Uterus (tissue), 3 donors: ENCODE measurements at regions not wholly inside any gene's neighbourhood (a gene's known extent, or its start where the extent isn't known, plus 50 kb on each side); places are given as distances from the start of the nearest gene placed in this dataset.

ENCODE experiments used
- DNase-seq, 2 donors: peaks; one replicate each; pipeline ENCODE4 v3.0.0-alpha.2; 2019 to 2020
- H3K27ac ChIP-seq, 2 donors: fragments of 200-600 bp; sonication (generic); 1 replicate in 1 of 2; 2 replicates in 1 of 2; pipeline ENCODE4 v1.5.1; 2016 to 2018
- H3K27me3 ChIP-seq, 2 donors: fragments of 200-600 bp; sonication (generic); one replicate each; pipeline ENCODE4 v1.5.1; 2018 to 2019; ENCODE audit warnings: control low read depth in 1 of 2
- H3K36me3 ChIP-seq, 2 donors: fragments of 200-600 bp; sonication (generic); one replicate each; pipeline ENCODE4 v1.5.1; 2019; ENCODE audit warnings: control low read depth in 1 of 2
- H3K4me1 ChIP-seq, 2 donors: fragments of 200-600 bp; sonication (generic); one replicate each; pipeline ENCODE4 v1.5.1; 2018 to 2019; ENCODE audit warnings: control low read depth in 1 of 2
- H3K4me3 ChIP-seq, 2 donors: fragments of 200-600 bp; sonication (generic); 1 replicate in 1 of 2; 2 replicates in 1 of 2; pipeline ENCODE4 v1.5.1; 2018 to 2019; ENCODE audit warnings: mild to moderate bottlenecking in 1 of 2
- H3K9me3 ChIP-seq, 2 donors: fragments of 200-600 bp; sonication (generic); one replicate each; pipeline ENCODE4 v1.5.1; 2019; ENCODE audit warnings: control low read depth in 1 of 2
- POLR2A ChIP-seq, 2 donors: fragments of 450-650 bp; IDR thresholded peaks; one replicate each; pipeline ENCODE4 v1.6.1; 2016; ENCODE audit warnings: antibody characterized with exemption in 2 of 2, mild to moderate bottlenecking in 1 of 2, moderate library complexity in 1 of 2
- intact Hi-C: fragments of 100-400 bp; cut with DNase I; formaldehyde crosslinking; loops from one replicate; pipeline ENCODE4 v1.15.1; 2023; ENCODE audit warnings: low total_unique reads
- TF ChIP-seq, protein P1 (sequence below), 4 experiments: fragments of 200-600 bp in 2 of 4; fragments of 450-650 bp in 2 of 4; sonication (generic) in 2 of 4; IDR thresholded peaks; one replicate each; pipeline ENCODE4 v1.5.1; 2016 to 2019; ENCODE audit warnings: antibody characterized with exemption in 4 of 4, mild to moderate bottlenecking in 2 of 4, moderate library complexity in 1 of 4
- donor health status: DM: yes; HTN: yes; CAD: no.

DNA sequence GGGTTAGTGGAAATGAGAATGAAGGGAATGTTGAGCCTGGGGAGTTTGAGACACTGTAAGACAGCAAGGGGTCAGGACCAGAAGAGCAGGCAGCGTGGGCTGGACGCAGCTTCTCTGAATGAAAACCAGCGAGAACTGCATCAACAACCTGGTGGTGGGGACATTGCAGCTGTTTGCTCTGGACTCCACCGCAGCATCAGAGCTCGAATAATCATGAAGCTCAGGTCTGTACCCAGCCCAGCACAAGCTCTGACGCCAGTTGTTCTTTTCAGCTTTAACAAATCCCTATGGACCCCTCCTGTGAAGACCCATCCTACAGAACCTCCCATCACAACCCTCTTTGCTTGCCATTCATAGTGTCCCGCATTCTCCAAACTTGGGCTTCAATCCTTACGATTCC is 106.8 kb upstream of the PNPLA4 start:
- DNase-seq, result no peak
- intact Hi-C loops, result no loop called here
- TF ChIP-seq POLR2A (IDR thresholded peaks at IDR 0.05), result no peak
- TF ChIP-seq, protein P1, sequence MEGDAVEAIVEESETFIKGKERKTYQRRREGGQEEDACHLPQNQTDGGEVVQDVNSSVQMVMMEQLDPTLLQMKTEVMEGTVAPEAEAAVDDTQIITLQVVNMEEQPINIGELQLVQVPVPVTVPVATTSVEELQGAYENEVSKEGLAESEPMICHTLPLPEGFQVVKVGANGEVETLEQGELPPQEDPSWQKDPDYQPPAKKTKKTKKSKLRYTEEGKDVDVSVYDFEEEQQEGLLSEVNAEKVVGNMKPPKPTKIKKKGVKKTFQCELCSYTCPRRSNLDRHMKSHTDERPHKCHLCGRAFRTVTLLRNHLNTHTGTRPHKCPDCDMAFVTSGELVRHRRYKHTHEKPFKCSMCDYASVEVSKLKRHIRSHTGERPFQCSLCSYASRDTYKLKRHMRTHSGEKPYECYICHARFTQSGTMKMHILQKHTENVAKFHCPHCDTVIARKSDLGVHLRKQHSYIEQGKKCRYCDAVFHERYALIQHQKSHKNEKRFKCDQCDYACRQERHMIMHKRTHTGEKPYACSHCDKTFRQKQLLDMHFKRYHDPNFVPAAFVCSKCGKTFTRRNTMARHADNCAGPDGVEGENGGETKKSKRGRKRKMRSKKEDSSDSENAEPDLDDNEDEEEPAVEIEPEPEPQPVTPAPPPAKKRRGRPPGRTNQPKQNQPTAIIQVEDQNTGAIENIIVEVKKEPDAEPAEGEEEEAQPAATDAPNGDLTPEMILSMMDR (IDR thresholded peaks at IDR 0.05), result no peak
- no peak overlapping the region for H3K27ac ChIP-seq
- no peak overlapping the region for H3K4me3 ChIP-seq
- no peaks in the 10 kb centered on the region for H3K9me3 ChIP-seq
- no peaks in the 10 kb centered on the region for H3K36me3 ChIP-seq
- no peaks in the 10 kb centered on the region for H3K4me1 ChIP-seq
- no peaks in the 10 kb centered on the region for H3K27me3 ChIP-seq

DNA sequence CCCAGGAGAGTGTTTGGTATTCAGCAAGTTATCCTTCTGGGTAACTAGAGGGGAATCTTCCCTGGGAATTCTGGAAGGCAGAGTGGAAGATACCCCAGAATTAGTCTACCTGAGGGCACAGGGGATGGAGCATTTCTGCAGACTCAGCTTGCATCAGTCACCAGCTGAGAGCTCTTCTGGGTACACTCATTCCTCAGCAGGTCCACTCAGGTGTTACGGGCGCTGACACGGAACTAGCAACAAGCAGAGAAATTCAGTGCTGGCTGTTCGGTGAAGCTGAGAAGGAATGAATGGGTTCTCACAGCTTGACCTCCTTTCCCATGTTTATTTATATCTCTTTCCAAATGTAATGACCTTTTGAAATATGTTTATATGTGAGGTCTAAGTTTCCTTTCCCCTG is 106.0 kb upstream of the PNPLA4 start:
- H3K4me3 ChIP-seq, result no peak overlapping the region
- DNase-seq, result no peak
- no peaks in the 10 kb centered on the region for H3K9me3 ChIP-seq
- TF ChIP-seq, protein P1 (IDR thresholded peaks at IDR 0.05), result no peak
- no peak for TF ChIP-seq POLR2A (IDR thresholded peaks at IDR 0.05)
- intact Hi-C loops, result no loop called here
- H3K27me3 ChIP-seq, result no peaks in the 10 kb centered on the region
- H3K27ac ChIP-seq, result no peak overlapping the region
- H3K36me3 ChIP-seq, result no peaks in the 10 kb centered on the region
- no peaks in the 10 kb centered on the region for H3K4me1 ChIP-seq

DNA sequence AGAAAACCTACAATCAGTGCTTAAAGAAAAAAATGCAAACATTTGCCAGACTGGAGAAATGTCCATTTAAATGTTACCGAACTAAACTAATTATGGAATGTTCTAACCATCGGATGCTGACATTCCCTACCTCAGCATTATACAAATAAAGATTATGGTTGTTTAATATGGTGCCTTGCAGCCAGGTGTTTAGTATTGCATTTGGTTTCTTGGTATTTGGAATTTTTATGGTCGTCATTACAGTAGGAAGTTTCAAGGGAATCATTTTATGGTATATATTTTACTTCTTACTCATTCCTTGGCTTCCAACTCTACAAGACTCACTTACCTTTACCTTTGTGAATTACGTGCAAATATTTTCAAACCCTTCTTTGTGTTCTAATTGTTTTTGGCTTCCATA is 103.1 kb upstream of the PNPLA4 start:
- TF ChIP-seq, protein P1 (IDR thresholded peaks at IDR 0.05), result no peak
- TF ChIP-seq POLR2A (IDR thresholded peaks at IDR 0.05), result no peak
- intact Hi-C loops, result no loop called here
- Histone ChIP-seq H3K4me3 (no peak overlapping the region), H3K36me3 (no peaks in the 10 kb centered on the region), H3K27ac (no peak overlapping the region), H3K4me1 (no peaks in the 10 kb centered on the region), H3K9me3 (no peaks in the 10 kb centered on the region), H3K27me3 (no peaks in the 10 kb centered on the region)
- no peak for DNase-seq

DNA sequence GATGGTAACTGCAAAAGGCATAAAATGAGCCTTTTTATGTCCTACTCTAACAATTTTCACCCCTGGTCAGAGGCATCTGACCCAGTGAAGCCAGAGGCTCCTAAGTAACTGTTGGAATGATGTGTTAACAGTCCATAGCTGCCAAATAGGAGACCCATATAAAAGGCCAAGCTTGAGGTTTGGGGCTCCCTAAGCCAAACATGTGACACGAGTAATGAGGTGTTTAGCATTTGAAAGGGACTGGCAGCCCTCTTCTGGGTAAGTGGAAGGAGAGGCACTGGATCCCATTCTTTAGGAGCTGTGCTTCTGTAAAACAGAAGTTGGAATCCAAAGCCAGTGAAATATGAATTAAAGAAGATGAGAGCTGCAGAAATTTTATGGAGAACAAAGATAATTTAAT is 100.6 kb upstream of the PNPLA4 start:
- H3K27me3 ChIP-seq, result no peaks in the 10 kb centered on the region
- no peaks in the 10 kb centered on the region for H3K36me3 ChIP-seq
- no peak overlapping the region for H3K4me3 ChIP-seq
- no peaks in the 10 kb centered on the region for H3K9me3 ChIP-seq
- TF ChIP-seq POLR2A (IDR thresholded peaks at IDR 0.05), result no peak
- TF ChIP-seq, protein P1 (IDR thresholded peaks at IDR 0.05), result no peak
- no peaks in the 10 kb centered on the region for H3K4me1 ChIP-seq
- no peak for DNase-seq
- H3K27ac ChIP-seq, result no peak overlapping the region
- intact Hi-C loops, result no loop called here

DNA sequence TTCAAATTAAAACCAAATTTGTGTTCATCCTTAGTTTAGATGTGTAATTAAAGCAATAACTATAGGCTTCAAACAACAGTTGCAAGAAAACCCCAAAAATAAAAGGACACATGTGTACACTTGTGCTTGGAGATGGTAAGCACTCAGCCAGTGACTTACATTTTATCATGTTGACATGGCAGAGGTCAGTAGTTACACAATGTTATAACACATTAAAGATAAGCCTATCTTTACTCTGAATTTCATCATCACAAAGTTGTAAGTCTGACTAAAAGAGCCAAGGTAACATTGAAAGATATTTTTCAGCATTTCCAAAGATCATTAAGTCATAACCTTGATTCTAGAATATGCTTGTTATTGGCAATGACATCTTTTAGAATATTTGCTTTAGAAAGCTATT is 98.5 kb upstream of the PNPLA4 start:
- TF ChIP-seq POLR2A (IDR thresholded peaks at IDR 0.05), result no peak
- Histone ChIP-seq H3K27ac (no peak overlapping the region), H3K9me3 (no peaks in the 10 kb centered on the region), H3K4me3 (no peak overlapping the region), H3K4me1 (no peaks in the 10 kb centered on the region), H3K27me3 (no peaks in the 10 kb centered on the region), H3K36me3 (no peaks in the 10 kb centered on the region)
- DNase-seq, result no peak
- intact Hi-C loops, result no loop called here

DNA sequence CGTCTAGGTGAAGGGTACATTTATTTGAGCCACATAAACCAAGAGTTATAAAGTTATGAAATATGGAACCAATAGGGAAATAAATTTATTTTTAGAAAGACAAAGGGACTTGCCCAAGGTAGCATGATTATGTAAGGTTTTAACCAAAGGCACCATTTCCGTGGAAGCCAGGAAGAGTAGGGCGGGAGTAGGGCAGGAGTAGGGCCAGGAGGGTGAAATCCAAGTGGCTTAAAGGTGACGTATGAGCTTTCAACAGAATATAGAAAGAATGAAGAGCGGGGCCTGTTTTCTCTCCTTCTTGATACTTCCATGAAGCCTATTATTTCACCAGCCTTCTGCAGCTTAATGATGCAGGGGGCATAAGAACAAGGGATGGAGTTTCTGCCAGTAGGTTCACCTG is 91.7 kb upstream of the PNPLA4 start:
- no peaks in the 10 kb centered on the region for H3K9me3 ChIP-seq
- TF ChIP-seq, protein P1 (IDR thresholded peaks at IDR 0.05), result no peak
- TF ChIP-seq POLR2A (IDR thresholded peaks at IDR 0.05), result no peak
- H3K36me3 ChIP-seq, result no peaks in the 10 kb centered on the region
- no peak for DNase-seq
- no peak overlapping the region for H3K27ac ChIP-seq
- no peaks in the 10 kb centered on the region for H3K4me1 ChIP-seq
- intact Hi-C loops, result no loop called here
- H3K27me3 ChIP-seq, result no peaks in the 10 kb centered on the region
- no peak overlapping the region for H3K4me3 ChIP-seq
